ENCODE measurements at regions not wholly inside any gene's neighbourhood (a gene's known extent, or its start where the extent isn't known, plus 50 kb on each side); places are given as distances from the start of the nearest gene placed in this dataset.
"Not testable (repeated sequence)": the region's sequence is repeated elsewhere in the genome, so short reads cannot be mapped to it uniquely, and the experiment has no call there.

DNA sequence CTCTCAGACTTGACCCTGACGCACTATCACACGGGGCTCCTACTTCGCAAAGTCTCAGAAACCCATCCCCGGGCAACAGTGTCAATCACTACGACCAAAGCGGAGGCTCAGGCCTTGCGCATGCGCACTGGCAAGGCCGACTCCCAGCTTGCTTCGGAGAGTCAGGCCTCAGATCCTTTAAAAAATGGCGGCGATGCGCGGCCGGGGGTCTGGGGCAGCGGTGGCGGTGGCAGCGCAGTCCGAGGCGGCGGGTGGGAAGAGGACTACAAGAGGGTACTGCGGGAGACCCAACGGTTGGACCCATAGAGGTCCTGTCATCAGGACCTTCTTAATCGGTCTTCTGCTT lies 196.9 kb downstream of the ZNF716 start:
- WGBS (ENCODE audit: insufficient coverage): 93% methylated on average over 24 of the region's 24 CpGs
- no peak for ATAC-seq
- DNase-seq: no peak
- H3K9me3 ChIP-seq (ENCODE audit: control insufficient read depth, insufficient read depth, low read length): peaks cover 63% of the 10 kb centered on the region
- TF ChIP-seq, protein P1, sequence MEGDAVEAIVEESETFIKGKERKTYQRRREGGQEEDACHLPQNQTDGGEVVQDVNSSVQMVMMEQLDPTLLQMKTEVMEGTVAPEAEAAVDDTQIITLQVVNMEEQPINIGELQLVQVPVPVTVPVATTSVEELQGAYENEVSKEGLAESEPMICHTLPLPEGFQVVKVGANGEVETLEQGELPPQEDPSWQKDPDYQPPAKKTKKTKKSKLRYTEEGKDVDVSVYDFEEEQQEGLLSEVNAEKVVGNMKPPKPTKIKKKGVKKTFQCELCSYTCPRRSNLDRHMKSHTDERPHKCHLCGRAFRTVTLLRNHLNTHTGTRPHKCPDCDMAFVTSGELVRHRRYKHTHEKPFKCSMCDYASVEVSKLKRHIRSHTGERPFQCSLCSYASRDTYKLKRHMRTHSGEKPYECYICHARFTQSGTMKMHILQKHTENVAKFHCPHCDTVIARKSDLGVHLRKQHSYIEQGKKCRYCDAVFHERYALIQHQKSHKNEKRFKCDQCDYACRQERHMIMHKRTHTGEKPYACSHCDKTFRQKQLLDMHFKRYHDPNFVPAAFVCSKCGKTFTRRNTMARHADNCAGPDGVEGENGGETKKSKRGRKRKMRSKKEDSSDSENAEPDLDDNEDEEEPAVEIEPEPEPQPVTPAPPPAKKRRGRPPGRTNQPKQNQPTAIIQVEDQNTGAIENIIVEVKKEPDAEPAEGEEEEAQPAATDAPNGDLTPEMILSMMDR (IDR thresholded peaks at IDR 0.05): no peak
- H3K36me3 Mint-ChIP-seq: peaks cover 22% of the 10 kb centered on the region
- no peaks in the 10 kb centered on the region for H3K4me1 Mint-ChIP-seq
- intact Hi-C loops (cut with micrococcal nuclease): no loop called here
- no peak overlapping the region for H3K27ac ChIP-seq (ENCODE audit: low read length)
- no peak overlapping the region for H3K4me3 ChIP-seq (ENCODE audit: low read length)
- no peaks in the 10 kb centered on the region for H3K36me3 ChIP-seq (ENCODE audit: control insufficient read depth, insufficient read depth, low read length)
- H3K4me3 Mint-ChIP-seq: no peak overlapping the region
- no peaks in the 10 kb centered on the region for H3K27me3 Mint-ChIP-seq (ENCODE audit: low read depth in 2 of 2)
- no peaks in the 10 kb centered on the region for H3K4me1 ChIP-seq (ENCODE audit: control insufficient read depth, insufficient read depth, low read length)
- H3K9me3 Mint-ChIP-seq: peaks cover 14 to 22% of the 10 kb centered on the region in 2 donors
- H3K27me3 ChIP-seq (ENCODE audit: control insufficient read depth, insufficient read depth, low read length): no peaks in the 10 kb centered on the region
- H3K27ac Mint-ChIP-seq: no peak overlapping the region

DNA sequence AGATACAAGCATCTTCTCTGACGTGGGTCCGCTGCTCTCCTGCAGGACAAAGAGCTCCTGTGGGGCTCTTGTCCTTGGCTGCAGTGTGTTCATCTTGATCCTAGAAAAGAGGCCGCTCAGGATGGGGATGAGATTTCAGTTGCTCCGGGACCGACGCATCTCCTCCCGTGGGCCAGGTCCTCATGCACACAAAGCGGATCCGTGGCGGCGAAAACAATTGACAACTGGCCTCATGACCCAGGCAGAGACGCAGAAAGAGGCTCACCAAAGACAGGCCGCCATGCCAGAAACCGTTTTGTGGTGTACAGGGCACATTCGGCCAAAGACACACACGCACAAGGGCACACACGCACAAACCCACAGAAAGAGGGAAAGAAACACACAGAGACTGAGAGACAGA lies 200.4 kb downstream of the ZNF716 start:
- H3K4me3 Mint-ChIP-seq; H3K27me3 ChIP-seq (ENCODE audit: control insufficient read depth, insufficient read depth, low read length); H3K27me3 Mint-ChIP-seq (ENCODE audit: low read depth in 2 of 2); ATAC-seq; DNase-seq; H3K27ac ChIP-seq (ENCODE audit: low read length); H3K36me3 ChIP-seq (ENCODE audit: control insufficient read depth, insufficient read depth, low read length); H3K4me3 ChIP-seq (ENCODE audit: low read length); H3K4me1 ChIP-seq (ENCODE audit: control insufficient read depth, insufficient read depth, low read length); H3K4me1 Mint-ChIP-seq; H3K27ac Mint-ChIP-seq; intact Hi-C loops (cut with micrococcal nuclease): not testable (repeated sequence)
- H3K9me3 ChIP-seq (ENCODE audit: control insufficient read depth, insufficient read depth, low read length): peaks cover 67% of the 10 kb centered on the region
- H3K36me3 Mint-ChIP-seq: peaks cover 22% of the 10 kb centered on the region
- H3K9me3 Mint-ChIP-seq: peaks cover 16 to 39% of the 10 kb centered on the region in 2 donors
- 92% methylated on average over 16 of the region's 17 CpGs for WGBS (ENCODE audit: insufficient coverage)

DNA sequence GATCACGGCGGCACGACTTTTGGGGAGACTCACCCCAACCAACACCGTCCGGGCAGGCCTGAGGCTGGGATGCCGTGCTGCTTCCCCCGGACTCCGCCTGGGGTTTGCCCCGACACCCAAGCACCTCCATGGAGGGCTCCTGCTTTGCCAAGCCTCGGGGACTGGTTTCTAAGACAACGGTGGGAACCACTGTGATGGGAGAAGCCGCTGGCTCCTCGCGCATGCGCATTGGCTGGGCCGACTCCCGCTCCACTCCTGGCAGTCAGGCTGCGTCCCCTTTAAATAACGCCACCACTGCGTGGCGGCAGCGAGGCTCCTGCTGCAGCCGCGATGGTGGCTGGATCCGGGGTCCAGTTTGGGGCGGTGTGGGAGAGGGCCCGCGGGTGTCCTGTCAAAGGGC lies 201.0 kb downstream of the ZNF716 start:
- Histone ChIP-seq H3K4me1 (ENCODE audit: control insufficient read depth, insufficient read depth, low read length) (no peaks in the 10 kb centered on the region), H3K9me3 (ENCODE audit: control insufficient read depth, insufficient read depth, low read length) (peaks cover 65% of the 10 kb centered on the region), H3K36me3 (ENCODE audit: control insufficient read depth, insufficient read depth, low read length) (no peaks in the 10 kb centered on the region), H3K4me3 (ENCODE audit: low read length) (no peak overlapping the region), H3K27ac (ENCODE audit: low read length) (no peak overlapping the region), H3K27me3 (ENCODE audit: control insufficient read depth, insufficient read depth, low read length) (no peaks in the 10 kb centered on the region)
- Mint-ChIP-seq H3K36me3 (peaks cover 16% of the 10 kb centered on the region), H3K9me3 (peaks cover 13 to 36% of the 10 kb centered on the region in 2 donors), H3K27me3 (ENCODE audit: low read depth in 2 of 2) (no peaks in the 10 kb centered on the region), H3K27ac (no peak overlapping the region), H3K4me1 (no peaks in the 10 kb centered on the region), H3K4me3 (no peak overlapping the region)
- intact Hi-C loops (cut with micrococcal nuclease): no loop called here
- ATAC-seq: no peak
- TF ChIP-seq, protein P1 (IDR thresholded peaks at IDR 0.05): no peak
- DNase-seq: no peak
- WGBS (ENCODE audit: insufficient coverage): 85% methylated on average over 28 of the region's 28 CpGs

DNA sequence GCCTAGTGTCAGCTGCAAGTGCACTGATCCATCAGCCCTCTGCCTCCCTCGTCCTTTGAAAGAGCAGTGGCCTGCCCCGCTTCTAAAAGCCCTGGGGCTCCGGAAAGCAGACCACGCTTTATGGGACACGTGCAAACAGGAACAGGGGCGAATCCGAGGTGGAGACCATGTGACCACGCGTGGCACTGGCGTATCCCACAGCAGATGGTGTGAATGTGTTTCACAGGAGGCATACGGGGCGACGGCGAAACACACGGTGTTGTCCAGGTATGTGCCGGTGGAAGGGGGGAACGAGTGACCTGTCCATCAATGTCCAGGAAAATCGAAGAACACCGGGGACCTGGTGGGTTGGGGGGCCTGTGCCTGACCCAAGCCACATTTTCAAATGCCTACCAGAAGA lies 201.6 kb downstream of the ZNF716 start:
- WGBS (ENCODE audit: insufficient coverage): 91% methylated on average over 19 of the region's 19 CpGs

More for the DNA sequence above, 201.6 kb downstream of the ZNF716 start:
- peaks cover 64% of the 10 kb centered on the region for H3K9me3 ChIP-seq (ENCODE audit: control insufficient read depth, insufficient read depth, low read length)
- H3K4me1 Mint-ChIP-seq; H3K27me3 ChIP-seq (ENCODE audit: control insufficient read depth, insufficient read depth, low read length); H3K36me3 ChIP-seq (ENCODE audit: control insufficient read depth, insufficient read depth, low read length); H3K27ac Mint-ChIP-seq; DNase-seq; H3K4me3 ChIP-seq (ENCODE audit: low read length); H3K27ac ChIP-seq (ENCODE audit: low read length); H3K4me3 Mint-ChIP-seq; H3K4me1 ChIP-seq (ENCODE audit: control insufficient read depth, insufficient read depth, low read length); intact Hi-C loops (cut with micrococcal nuclease); ATAC-seq; H3K27me3 Mint-ChIP-seq (ENCODE audit: low read depth in 2 of 2): not testable (repeated sequence)
- Mint-ChIP-seq H3K36me3 (peaks cover 14% of the 10 kb centered on the region), H3K9me3 (peaks cover 13 to 36% of the 10 kb centered on the region in 2 donors)

All from natural killer cell (primary cell).